BJ (cell line): ENCODE measurements at regions not wholly inside any gene's neighbourhood (a gene's known extent, or its start where the extent isn't known, plus 50 kb on each side); places are given as distances from the start of the nearest gene placed in this dataset.

Experiments
- CTCF ChIA-PET: fragments of 350-600 bp; formaldehyde crosslinking; extraction: SDS; loops from one replicate; lab custom pipeline; 2021; ENCODE audit warnings: antibody characterized with exemption, inconsistent platforms; lab: Yijun Ruan, JAX
- POLR2A ChIA-PET: fragments of 300-600 bp; sonication (Branson Sonifier 250); formaldehyde crosslinking; extraction: SDS; loops from one replicate; lab custom pipeline; 2021; ENCODE audit warnings: antibody characterized with exemption; lab: Charles Lee
- DNase-seq: peaks from one replicate; pipeline ENCODE4 v3.0.0-alpha.2; 2011; ENCODE audit warnings: low read depth
- H3K27me3 ChIP-seq: 2 replicates; pipeline ENCODE4 v1.6.0; 2011; ENCODE audit warnings: low read length; ENCODE audit not compliant: control insufficient read depth, insufficient read depth
- H3K36me3 ChIP-seq: 2 replicates; pipeline ENCODE4 v1.5.1; 2011; ENCODE audit warnings: low read length; ENCODE audit not compliant: control insufficient read depth, insufficient read depth
- H3K4me3 ChIP-seq: 2 replicates; pipeline ENCODE4 v1.5.1; 2011; ENCODE audit warnings: low read depth, mild to moderate bottlenecking, control low read depth, low read length
- CTCF ChIP-seq: IDR thresholded peaks from 2 replicates; pipeline ENCODE4 v1.5.1; 2011; ENCODE audit warnings: low read depth, mild to moderate bottlenecking, control low read depth, inconsistent platforms, low read length, moderate library complexity; ENCODE audit not compliant: insufficient read depth

- TF ChIP-seq CTCF: no peak
- Histone ChIP-seq H3K27me3 (no peaks in the 10 kb centered on the region), H3K36me3 (no peaks in the 10 kb centered on the region), H3K4me3 (no peak overlapping the region)
- ChIA-PET POLR2A (no interaction called here), CTCF (interaction anchor here (1.6 kb wide), 1 partner anchor 36 kb away, joined by 3 read pairs; no protein-coding TSS in a partner anchor)
- DNase-seq: no peak
Observed at GRCh38 chr14:23704890-23705289, 68.7 kb downstream of the DHRS2 start.

GRCh38 chr14:23707415-23707814 lies 71.3 kb downstream of the DHRS2 start:
- Histone ChIP-seq H3K36me3 (no peaks in the 10 kb centered on the region), H3K4me3 (no peak overlapping the region), H3K27me3 (no peaks in the 10 kb centered on the region)
- no peak for DNase-seq
- ChIA-PET POLR2A (no interaction called here), CTCF (no interaction called here)
- no peak for TF ChIP-seq CTCF

GRCh38 chr14:23708343-23708742 lies 72.2 kb downstream of the DHRS2 start:
- H3K4me3 ChIP-seq: no peak overlapping the region
- H3K27me3 ChIP-seq: no peaks in the 10 kb centered on the region
- no peak for DNase-seq
- ChIA-PET POLR2A (no interaction called here), CTCF (no interaction called here)
- H3K36me3 ChIP-seq: no peaks in the 10 kb centered on the region
- no peak for TF ChIP-seq CTCF

- Histone ChIP-seq H3K36me3 (no peaks in the 10 kb centered on the region), H3K4me3 (no peak overlapping the region), H3K27me3 (no peaks in the 10 kb centered on the region)
- no peak for DNase-seq
- ChIA-PET CTCF (no interaction called here), POLR2A (no interaction called here)
- TF ChIP-seq CTCF: no peak
Observed at GRCh38 chr14:23709923-23710322, 73.8 kb downstream of the DHRS2 start.

- CTCF ChIA-PET: interaction anchor here (0.6 to 1.4 kb wide), 3 partner anchors 15 to 242 kb away, joined by 3 to 4 read pairs (median 3); no protein-coding TSS in a partner anchor
- no peak for TF ChIP-seq CTCF
- H3K4me3 ChIP-seq: no peak overlapping the region
- no peaks in the 10 kb centered on the region for H3K27me3 ChIP-seq
- POLR2A ChIA-PET: no interaction called here
- no peak for DNase-seq
- no peaks in the 10 kb centered on the region for H3K36me3 ChIP-seq
Observed at GRCh38 chr14:23712287-23712686, 76.1 kb downstream of the DHRS2 start.
